Inflammatory macrophage treated with lipopolysaccharide for 1 hour (primary cell): ENCODE measurements at regions not wholly inside any gene's neighbourhood (a gene's known extent, or its start where the extent isn't known, plus 50 kb on each side); places are given as distances from the start of the nearest gene placed in this dataset.
"Not testable (repeated sequence)": the region's sequence is repeated elsewhere in the genome, so short reads cannot be mapped to it uniquely, and the experiment has no call there.

Experiments used
- DNase-seq, 2 donors: peaks; one replicate each; pipeline ENCODE4 v3.0.0-alpha.2; 2020 to 2022

GRCh38 chrY:8151561-8151960 is 1185.7 kb upstream of the TSPY4 start:
- no peak for DNase-seq

DNA sequence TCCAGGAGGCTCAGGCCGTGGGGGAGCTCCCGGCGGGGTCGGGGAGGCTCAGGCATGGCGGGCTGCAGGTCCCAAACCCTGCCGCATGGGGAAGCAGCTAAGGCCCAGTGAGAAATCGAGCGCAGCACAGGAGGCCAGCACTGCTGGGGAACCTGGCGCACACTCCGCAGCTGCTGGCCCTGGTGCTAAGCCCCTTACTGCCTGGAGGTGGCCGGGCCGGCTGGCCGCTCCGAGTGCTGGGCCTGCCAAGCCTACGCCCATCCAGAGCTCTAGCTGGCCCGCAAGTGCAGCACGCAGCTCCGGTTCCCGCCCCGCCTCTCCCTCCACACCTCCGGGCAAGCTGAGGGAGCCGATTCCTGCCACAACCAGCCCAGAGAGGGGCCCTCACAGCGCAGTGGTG is 1208.7 kb upstream of the TSPY4 start:
- DNase-seq: no peak

DNA sequence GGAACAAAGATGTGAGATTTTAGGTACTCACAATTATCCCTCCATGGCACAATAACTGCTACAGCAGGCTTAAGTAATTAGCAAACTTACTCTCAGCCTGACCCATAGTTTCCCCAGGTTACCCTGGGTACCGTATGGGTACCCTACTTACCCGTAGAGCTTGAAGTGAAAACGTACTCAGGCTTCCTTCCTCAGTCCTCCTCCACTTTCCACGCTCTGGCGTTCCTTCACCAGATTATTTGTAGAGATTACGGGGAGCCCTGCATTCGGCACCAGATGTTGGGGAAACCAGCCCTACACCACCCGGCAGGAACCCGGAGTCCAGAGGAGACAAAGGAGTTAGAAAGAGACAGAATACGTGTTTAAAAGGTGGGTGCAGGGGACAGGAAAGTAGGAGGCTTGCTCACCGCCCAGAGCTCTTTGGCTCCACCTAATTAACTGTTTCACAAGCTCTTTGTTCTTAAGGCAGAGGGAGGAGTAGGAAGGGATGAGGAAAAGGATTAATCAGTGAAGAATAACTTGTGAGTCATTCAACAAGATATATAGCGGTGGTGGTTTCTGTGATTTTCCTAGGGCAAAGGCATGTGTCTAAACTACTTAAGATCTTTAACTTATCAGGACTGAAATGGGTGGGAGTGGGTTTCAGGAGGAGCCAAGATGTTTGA is 1211.2 kb upstream of the TSPY4 start:
- no peak for DNase-seq

DNA sequence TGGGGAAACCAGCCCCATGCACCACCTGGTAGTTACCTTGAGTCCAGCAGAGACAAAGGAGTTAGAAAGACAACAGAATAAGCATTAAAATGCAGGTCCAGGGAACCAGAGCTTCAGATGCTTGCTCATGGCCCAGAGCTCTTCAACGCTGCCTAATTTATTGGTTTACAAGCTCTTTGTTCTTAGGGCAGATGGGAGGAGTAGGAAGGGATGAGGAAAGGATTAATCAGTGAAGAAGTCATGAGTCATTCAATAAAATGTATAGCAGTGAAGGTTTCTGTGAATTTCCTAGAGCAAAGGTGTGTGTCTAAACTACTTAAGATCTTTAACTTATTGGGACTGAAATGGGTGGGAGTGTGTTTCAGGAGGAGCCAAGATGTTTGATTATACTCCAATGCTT is 1210.3 kb upstream of the AMELY start:
- no peak for DNase-seq

GRCh38 chrY:8094429-8094828 is 1182.9 kb upstream of the AMELY start:
- DNase-seq: no peak

DNA sequence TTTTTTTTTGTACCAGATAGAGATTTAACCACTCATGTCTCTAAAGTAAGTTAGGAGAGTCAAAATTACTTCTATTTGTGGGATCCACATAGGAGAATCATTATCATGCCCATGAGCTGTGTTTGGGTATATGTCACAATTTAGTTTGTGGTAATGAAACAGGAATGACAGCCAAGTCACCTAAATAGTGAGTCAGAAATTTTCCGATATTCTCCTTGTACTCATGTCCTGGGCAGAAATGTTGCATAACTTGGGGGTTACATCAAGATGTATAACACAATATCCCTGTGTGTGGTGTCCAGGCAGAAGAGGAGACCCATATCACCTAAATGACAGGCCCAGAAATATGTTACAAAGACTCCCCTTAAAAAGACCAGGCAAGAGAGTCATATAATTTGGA is 1181.4 kb upstream of the AMELY start:
- no peak for DNase-seq

DNA sequence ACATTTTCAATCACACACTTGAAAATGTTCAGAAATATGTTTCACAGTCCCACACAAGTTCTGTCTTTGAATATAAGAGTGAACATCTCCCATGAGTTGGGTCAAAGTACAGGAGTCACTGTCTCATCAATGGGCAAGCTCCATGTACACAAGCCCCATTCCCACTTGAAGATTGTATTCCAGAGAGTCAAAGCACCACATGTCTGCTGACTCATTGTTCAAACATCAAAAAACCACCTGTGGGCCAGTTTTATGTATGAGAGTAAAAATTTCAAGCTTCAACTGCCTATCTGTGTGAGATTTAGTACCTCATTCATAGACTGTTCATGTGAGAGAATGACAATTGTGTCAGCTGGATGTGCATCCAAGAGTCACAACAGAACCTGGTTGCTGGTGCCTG is 1174.4 kb upstream of the AMELY start:
- DNase-seq: no peak

DNA sequence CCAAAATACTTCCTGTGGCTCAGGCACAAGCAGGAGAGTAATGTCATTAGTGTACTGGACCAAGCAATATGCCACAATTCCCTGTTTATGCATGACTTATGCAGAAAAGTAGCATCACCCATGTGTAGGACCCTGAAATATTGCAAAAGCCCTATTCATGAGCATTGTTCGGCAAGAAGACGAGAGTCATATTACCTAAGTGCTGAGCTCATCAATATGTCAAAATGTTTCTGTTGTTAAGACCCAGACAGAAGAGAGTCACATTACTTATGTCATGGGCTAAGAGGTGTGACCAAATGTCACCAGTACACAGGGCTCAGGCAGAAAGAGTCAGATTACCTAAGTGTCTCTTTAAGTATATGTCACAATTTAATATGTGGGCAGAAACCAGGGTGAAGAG is 1172.6 kb upstream of the AMELY start:
- DNase-seq: no peak

- DNase-seq: no peak
These were observed 1169.6 kb upstream of the AMELY start for GRCh38 chrY:8081151-8081550.

DNA sequence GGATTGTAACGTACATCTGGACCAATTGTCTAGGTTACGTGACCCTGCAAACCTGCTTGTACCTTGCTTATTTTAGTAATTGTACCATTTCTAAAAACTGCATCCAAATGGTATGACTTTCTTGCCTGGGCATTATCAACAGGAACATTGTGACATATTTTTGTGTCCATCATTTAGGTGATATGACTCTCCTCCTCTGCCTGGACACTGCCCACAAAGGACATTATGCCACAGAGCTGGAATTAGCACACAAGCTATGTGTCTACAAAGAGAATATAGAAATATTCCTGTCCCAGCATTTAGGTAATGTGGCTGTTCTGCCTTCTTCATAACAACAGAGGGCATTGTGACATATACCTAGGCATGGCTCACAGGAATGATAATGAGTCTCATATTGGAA is 1153.7 kb upstream of the AMELY start:
- DNase-seq: no peak

DNA sequence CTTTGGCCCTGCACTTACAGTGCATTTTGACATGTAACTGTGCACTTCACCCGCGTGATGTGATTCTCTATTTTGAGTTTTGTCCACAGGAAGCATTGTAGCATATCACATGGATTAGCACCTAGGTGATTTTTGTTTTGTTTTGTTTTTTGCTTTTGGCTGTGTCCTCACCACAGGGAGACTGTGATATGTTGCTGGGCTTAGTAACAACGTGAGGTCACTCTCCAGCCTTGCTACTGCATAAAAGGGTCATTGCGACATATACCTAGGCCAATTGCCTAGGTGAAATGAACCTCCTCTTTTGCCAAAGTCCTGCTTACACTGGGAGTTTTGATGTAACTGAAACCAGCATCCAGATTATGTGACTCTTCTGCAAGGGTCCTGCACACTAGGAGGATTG is 1152.9 kb upstream of the AMELY start:
- no peak for DNase-seq

- DNase-seq: no peak
These were observed 1152.4 kb upstream of the AMELY start for GRCh38 chrY:8063973-8064372.

DNA sequence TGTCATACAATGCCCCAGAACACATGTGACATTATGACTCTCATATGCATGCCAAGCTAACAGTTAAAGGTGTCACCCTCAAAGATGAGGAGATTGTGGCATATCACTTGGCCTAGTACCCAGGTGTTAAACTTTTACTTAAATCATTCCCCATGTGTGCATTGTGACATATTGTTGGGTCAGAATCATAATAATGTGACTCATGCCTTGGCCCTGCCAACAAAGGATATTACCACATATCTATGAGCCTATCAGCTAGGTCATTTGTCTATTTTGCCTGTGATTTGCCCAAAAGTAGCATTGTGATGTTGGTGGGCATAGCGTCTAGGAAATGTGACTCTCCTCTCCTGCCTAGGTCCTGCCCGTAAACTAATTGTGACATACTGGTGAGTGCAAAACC is 1147.1 kb upstream of the AMELY start:
- no peak for DNase-seq

DNA sequence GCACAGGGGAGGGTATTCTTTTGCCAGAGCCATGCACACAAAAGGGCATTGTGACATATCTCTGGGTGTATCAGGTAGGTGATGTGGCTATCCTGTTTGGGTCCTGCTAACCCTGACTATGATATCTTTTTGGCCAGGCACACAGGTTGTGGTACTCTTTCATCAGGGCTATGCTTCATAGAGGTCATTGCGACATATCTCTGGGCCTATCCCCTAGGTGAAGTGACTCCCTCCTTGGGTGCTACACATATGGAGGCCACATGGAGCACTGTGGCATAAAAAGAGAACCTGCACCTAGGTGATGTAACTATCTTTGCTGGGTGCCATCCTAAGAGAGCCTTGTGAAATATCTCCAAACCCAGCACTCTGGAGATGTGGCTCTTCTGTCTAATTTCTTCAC is 1139.8 kb upstream of the AMELY start:
- DNase-seq: no peak

GRCh38 chrY:8041238-8041637 is 1129.7 kb upstream of the AMELY start:
- DNase-seq: no peak

DNA sequence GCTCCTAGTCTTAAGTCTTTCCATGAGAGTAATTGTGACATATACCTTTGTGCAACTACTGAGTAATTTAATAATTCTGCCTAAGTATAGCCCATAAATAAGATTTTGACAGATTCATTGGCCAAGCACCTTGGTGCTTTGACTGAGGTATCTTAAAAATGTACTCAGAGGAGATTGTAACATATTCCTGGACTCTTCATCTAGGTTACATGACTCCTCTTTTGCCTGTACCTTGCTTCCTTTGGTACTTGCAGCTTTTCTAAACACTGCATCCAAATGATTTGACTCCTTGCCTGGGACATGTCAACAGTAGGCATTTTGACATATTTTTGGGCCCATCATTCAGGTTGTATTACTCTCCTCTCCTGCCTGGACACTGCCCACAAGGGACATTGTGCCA is 1125.0 kb upstream of the AMELY start:
- DNase-seq: no peak

- DNase-seq: no peak
These were observed 1124.1 kb upstream of the AMELY start for GRCh38 chrY:8035653-8036052.

DNA sequence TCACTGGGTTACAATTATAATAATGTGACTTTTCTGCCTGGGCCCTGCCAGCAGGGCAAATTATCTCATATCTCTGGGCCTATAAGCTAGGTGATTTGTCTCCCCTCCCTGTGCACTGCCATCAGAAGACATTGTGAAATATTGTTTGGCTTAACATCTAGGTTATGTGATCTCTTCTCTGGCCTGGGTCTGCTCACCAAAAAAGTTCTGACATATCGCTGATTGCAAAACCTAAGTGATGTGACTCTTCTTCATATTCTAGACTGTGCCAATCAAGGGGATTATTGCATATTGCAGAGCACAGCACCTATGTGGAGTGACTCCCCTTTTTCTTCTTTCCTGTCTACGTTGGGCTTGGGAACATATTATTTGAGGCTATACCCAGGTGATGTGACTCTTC is 1123.1 kb upstream of the AMELY start:
- DNase-seq: no peak

DNA sequence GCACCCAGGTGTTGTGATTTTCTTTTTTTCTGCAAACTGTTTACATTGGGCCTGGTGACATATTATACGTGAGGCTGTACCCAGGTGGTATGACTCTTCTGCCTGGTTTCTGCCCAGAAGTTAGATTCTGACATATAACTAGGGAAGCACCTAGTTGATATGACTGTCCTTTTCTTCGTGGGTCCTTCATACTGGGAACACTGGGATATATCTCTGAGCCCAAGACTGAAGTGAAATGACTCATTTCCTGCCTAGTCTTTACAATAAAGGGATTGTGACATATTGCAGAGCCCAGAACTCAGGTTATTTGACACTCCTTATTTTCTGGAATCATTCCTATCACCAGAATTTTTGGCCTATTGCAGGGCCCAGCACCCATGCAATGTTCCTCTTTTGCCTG is 1121.6 kb upstream of the AMELY start:
- no peak for DNase-seq

DNA sequence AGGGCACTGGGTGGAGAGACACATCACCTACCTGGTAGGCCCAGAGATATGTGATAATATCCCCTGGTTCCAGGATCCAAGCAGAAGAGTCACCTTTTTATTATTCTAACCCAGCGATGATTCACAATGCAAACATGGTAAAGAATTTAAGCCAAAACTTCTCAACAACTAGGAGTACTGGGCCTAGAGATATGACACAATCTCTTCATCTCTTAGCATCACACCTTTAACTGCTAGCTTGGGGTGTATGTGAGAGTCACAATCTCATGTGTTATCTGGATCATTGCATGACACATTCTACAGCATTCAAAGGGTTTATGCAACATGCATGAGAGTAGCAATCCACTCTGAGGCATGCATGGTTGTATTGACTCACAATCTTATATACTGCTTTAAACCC is 1109.0 kb upstream of the AMELY start:
- no peak for DNase-seq

GRCh38 chrY:8011515-8011914 is 1100.0 kb upstream of the AMELY start:
- DNase-seq: no peak

DNA sequence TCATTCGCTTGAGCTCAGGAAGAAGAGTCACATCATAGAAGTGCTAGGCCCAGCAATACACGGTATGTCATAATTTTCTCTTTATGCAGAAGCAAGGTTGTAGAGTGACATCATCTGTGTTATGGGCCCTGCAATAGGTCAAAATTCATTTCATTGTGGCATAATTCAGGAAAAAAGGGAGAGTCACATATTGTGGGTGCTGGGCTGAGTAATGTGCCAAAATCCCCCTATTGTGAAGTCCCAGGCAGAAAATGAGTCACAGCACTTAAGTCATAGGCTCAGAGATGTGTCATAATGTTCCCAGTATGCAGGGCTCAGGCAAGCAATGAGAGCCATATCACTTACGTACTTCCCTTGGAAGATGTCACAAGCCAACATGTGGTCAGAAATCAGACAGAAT is 1092.6 kb upstream of the AMELY start:
- DNase-seq: no peak

- DNase-seq: no peak
These were observed 1085.2 kb upstream of the AMELY start for GRCh38 chrY:7996726-7997125.

DNA sequence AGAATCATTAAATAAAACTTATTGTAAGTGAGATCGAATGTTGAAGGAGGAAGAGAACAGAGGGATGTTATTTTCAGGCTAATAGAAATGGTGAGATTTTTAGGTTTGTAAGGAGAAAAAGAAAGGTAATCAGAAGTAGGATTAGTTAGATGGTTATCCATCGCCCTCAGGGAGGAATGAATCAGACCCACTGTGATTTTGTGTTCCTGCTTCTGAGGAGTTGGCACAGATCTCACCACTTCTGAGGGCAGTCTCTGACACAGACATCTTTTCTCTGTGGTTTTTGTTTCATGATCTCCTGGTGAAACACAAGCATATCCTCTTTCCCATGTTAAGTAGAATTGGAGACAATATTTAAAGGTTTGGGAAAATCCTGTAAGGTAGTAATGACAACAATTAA is 1083.2 kb upstream of the AMELY start:
- not testable (repeated sequence) for DNase-seq

- DNase-seq: no peak
These were observed 1068.2 kb upstream of the AMELY start for GRCh38 chrY:7979770-7980169.

DNA sequence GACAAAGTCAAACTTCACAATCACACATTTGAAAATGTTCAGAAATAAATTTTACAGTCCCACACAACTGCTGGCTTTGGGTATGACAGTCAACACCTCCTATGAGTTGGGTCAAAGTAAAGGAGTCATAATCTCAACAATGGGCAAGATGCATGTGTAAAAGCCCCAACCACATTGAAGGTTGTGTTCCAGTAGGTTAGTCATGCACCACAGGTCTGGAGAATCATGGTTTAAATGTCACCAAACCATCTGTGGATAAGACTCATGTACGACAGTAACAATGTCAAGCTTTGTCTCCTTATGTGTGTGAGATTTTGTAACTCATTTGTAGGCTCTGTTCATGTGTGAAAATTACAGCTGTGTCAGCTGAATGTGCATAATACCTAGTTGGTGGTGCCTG is 1065.7 kb upstream of the AMELY start:
- no peak for DNase-seq
